Heart left ventricle (tissue), 13 donors: ENCODE measurements at regions not wholly inside any gene's neighbourhood (a gene's known extent, or its start where the extent isn't known, plus 50 kb on each side); places are given as distances from the start of the nearest gene placed in this dataset.

ENCODE experiments used
- CTCF ChIP-seq, 12 donors: fragments of 200-600 bp; sonication (generic) in 4 of 12; IDR thresholded peaks; one replicate each; pipeline versions ENCODE4 v1.5.0 to v1.8.0; 2018 to 2022; ENCODE audit warnings: antibody characterized with exemption in 12 of 12, mild to moderate bottlenecking in 5 of 12
- POLR2A ChIP-seq, 2 donors: fragments of 450-650 bp; IDR thresholded peaks; one replicate each; pipeline ENCODE4 v1.6.1; 2017; ENCODE audit warnings: antibody characterized with exemption in 2 of 2, mild to moderate bottlenecking in 2 of 2, moderate library complexity in 2 of 2
- donor health status: ischemic (EF 13 %, LVEDD 7.1; RV severe dilation, severe dysfunction).
- donor health status: DM: no; HTN: yes; CAD: no.
- donor health status: DM: no; HTN: no; CAD: no.
- donor health status: ischemic (EF 25% LVEDD 6.9; RV normal size, moderate dysfunction).
- donor health status: ischemic (EF 25% LVEDD 5.7; RV mildly dilated, moderate dysfunction).
- donor health status: ischemic (EF 35%, LVEDD 5.7; RV mildly dilated, moderate dysfunction).
- donor health status: nonischemic (EF 11% LVEDD 7.7; RV severe dilation, severe dysfunction).
- donor health status: DM: yes; HTN: yes; CAD: no.
- donor health status: PGD.
- donor health status: ischemic (EF 29% LVEDD 5.4; RV normal size, mild dysfunction).
- donor health status: nonischemic (EF 23%, LVEDD 6.1; RV moderate dilation, normal function).

- TF ChIP-seq CTCF (IDR thresholded peaks at IDR 0.05), result no peak
- no peak for TF ChIP-seq POLR2A (IDR thresholded peaks at IDR 0.05)
Observed at GRCh38 chr7:133140994-133141595, 59.2 kb upstream of the CHCHD3 start.
